Nephron (organoid): ENCODE measurements at regions not wholly inside any gene's neighbourhood (a gene's known extent, or its start where the extent isn't known, plus 50 kb on each side); places are given as distances from the start of the nearest gene placed in this dataset.

Source experiments
- H3K27ac Mint-ChIP-seq, 3 experiments: 2 replicates each; pipeline ENCODE4 v1.8.0; 2020; ENCODE audit warnings: mixed read lengths in 3 of 3, mild to moderate bottlenecking in 2 of 3, moderate library complexity in 1 of 3
- H3K27me3 Mint-ChIP-seq: 2 replicates; pipeline ENCODE4 v1.8.0; 2021; ENCODE audit warnings: low read depth, mild to moderate bottlenecking, moderate library complexity, mixed read lengths
- H3K36me3 Mint-ChIP-seq: 2 replicates; pipeline ENCODE4 v1.8.0; 2020; ENCODE audit warnings: low read depth, mixed read lengths
- H3K4me1 Mint-ChIP-seq: 2 replicates; pipeline ENCODE4 v1.8.0; 2020; ENCODE audit warnings: mixed read lengths
- H3K4me3 Mint-ChIP-seq, 3 experiments: 2 replicates each; pipeline ENCODE4 v1.8.0; 2020; ENCODE audit warnings: mild to moderate bottlenecking in 3 of 3, mixed read lengths in 3 of 3, moderate library complexity in 2 of 3
- H3K9me3 Mint-ChIP-seq: 2 replicates; pipeline ENCODE4 v1.8.0; 2020; ENCODE audit warnings: mixed read lengths
- CTCF ChIP-seq, 3 experiments: fragments of 200-600 bp; sonication (generic); IDR thresholded peaks; one replicate each; pipeline ENCODE4 v1.5.0; 2021; ENCODE audit warnings: antibody characterized with exemption in 3 of 3; ENCODE audit not compliant: unreplicated experiment in 3 of 3

GRCh38 chr9:120151806-120152205, 428.2 kb downstream of the CDK5RAP2 start:
- no peaks in the 10 kb centered on the region for H3K4me1 Mint-ChIP-seq
- no peak for TF ChIP-seq CTCF (IDR thresholded peaks at IDR 0.05; ENCODE audit: unreplicated experiment in 3 of 3)
- no peak overlapping the region for H3K27ac Mint-ChIP-seq
- H3K27me3 Mint-ChIP-seq: no peaks in the 10 kb centered on the region
- no peaks in the 10 kb centered on the region for H3K36me3 Mint-ChIP-seq
- no peak overlapping the region for H3K4me3 Mint-ChIP-seq
- H3K9me3 Mint-ChIP-seq: no peaks in the 10 kb centered on the region

DNA sequence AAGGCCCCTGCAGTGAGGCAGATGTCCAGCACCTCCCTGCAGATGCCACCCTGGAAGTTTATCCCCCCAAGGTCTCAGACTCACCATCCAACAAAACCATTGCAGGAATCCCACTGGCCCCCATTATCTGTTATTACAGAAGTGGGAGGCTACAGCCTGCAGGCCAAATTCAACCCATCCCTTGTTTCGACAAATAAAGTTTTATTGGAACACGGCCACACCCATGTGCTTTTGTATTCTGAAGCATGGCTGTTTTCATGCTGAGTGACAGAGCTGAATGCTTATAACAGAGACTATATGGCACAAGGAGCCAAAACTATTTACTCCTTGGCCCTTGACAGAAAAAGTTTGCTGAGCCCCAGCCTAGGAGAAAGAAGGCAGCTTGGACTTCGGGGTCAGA, 428.8 kb downstream of the CDK5RAP2 start:
- H3K36me3 Mint-ChIP-seq: no peaks in the 10 kb centered on the region
- no peak overlapping the region for H3K4me3 Mint-ChIP-seq
- H3K4me1 Mint-ChIP-seq: no peaks in the 10 kb centered on the region
- no peaks in the 10 kb centered on the region for H3K9me3 Mint-ChIP-seq
- no peak for TF ChIP-seq CTCF (IDR thresholded peaks at IDR 0.05; ENCODE audit: unreplicated experiment in 3 of 3)
- H3K27ac Mint-ChIP-seq: no peak overlapping the region
- H3K27me3 Mint-ChIP-seq: no peaks in the 10 kb centered on the region

DNA sequence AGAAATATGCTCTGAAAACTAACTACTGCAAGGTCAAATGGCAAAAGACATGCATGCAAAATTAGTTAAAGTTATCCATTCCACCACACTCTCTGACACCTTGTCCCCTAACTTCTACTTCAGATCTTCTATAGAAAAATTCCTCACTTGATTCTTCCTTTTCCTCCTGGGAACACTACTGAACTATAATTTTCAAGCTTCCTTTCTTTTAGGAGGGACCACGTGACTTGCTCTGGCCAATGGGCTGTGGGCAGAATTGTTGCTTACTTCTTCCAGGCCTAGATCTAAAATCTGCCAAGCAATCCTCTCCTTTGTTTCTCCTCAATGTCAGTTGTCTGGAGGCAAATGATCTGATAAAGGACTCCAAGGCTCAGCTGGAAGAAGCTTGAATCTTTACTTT, 441.0 kb downstream of the CDK5RAP2 start:
- Mint-ChIP-seq H3K4me3 (no peak overlapping the region), H3K27ac (no peak overlapping the region), H3K36me3 (no peaks in the 10 kb centered on the region), H3K9me3 (peaks cover 16% of the 10 kb centered on the region), H3K4me1 (peaks cover 6% of the 10 kb centered on the region), H3K27me3 (no peaks in the 10 kb centered on the region)
- no peak for TF ChIP-seq CTCF (IDR thresholded peaks at IDR 0.05; ENCODE audit: unreplicated experiment in 3 of 3)

GRCh38 chr9:120137186-120137840, 442.7 kb downstream of the CDK5RAP2 start:
- Mint-ChIP-seq H3K4me3 (no peak overlapping the region), H3K27me3 (no peaks in the 10 kb centered on the region), H3K27ac (no peak overlapping the region), H3K9me3 (peaks cover 26% of the 10 kb centered on the region), H3K4me1 (peaks cover 6% of the 10 kb centered on the region), H3K36me3 (no peaks in the 10 kb centered on the region)
- no peak for TF ChIP-seq CTCF (IDR thresholded peaks at IDR 0.05; ENCODE audit: unreplicated experiment in 3 of 3)

- Mint-ChIP-seq H3K27me3 (no peaks in the 10 kb centered on the region), H3K36me3 (no peaks in the 10 kb centered on the region), H3K4me1 (peaks cover 6% of the 10 kb centered on the region), H3K4me3 (no peak overlapping the region), H3K9me3 (peaks cover 27% of the 10 kb centered on the region), H3K27ac (no peak overlapping the region)
- no peak for TF ChIP-seq CTCF (IDR thresholded peaks at IDR 0.05; ENCODE audit: unreplicated experiment in 3 of 3)
Measured at GRCh38 chr9:120136696-120137095, 443.3 kb downstream of the CDK5RAP2 start.

DNA sequence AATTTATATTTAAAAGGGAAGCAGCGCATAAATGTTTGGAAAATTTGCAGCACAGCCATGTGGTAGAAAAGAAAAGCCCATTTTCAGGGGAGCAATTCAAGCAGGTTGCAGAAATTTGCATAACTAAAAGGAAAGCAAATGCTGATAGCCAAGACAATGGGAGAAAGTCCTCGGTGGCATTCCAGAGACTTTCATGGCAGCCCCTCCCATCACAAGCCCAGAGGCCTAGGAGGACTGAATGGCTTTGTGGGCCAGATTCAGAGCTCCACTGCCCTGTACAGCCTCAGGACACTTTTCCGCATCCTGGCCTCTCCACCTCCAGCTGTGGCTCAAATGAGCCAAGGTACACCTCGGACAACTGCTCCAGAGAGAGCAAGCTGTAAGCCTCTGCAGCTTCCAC, 462.9 kb downstream of the CDK5RAP2 start:
- H3K4me3 Mint-ChIP-seq: no peak overlapping the region
- H3K4me1 Mint-ChIP-seq: no peaks in the 10 kb centered on the region
- H3K36me3 Mint-ChIP-seq: no peaks in the 10 kb centered on the region
- H3K27me3 Mint-ChIP-seq: no peaks in the 10 kb centered on the region
- H3K9me3 Mint-ChIP-seq: peaks cover 5% of the 10 kb centered on the region
- H3K27ac Mint-ChIP-seq: no peak overlapping the region
- TF ChIP-seq CTCF (IDR thresholded peaks at IDR 0.05; ENCODE audit: unreplicated experiment in 3 of 3): no peak
